T follicular helper cell (primary cell): ENCODE measurements at regions not wholly inside any gene's neighbourhood (a gene's known extent, or its start where the extent isn't known, plus 50 kb on each side); places are given as distances from the start of the nearest gene placed in this dataset.
"Not testable (repeated sequence)": the region's sequence is repeated elsewhere in the genome, so short reads cannot be mapped to it uniquely, and the experiment has no call there.

ENCODE experiments used
- DNase-seq: peaks from one replicate; pipeline ENCODE4 v3.0.0-alpha.2; 2020; ENCODE audit warnings: low read depth

- DNase-seq, result no peak
Observed at GRCh38 chr6:113662093-113662665, 195.0 kb upstream of the MARCKS start.

- DNase-seq, result no peak
Observed at GRCh38 chr6:113662688-113663333, 194.3 kb upstream of the MARCKS start.

- DNase-seq, result no peak
Observed at GRCh38 chr6:113664909-113665308, 192.2 kb upstream of the MARCKS start.

GRCh38 chr6:113668641-113669408 is 188.3 kb upstream of the MARCKS start:
- DNase-seq, result no peak

- no peak for DNase-seq
Observed at GRCh38 chr6:113669606-113670005, 187.5 kb upstream of the MARCKS start.

- no peak for DNase-seq
Observed at GRCh38 chr6:113671421-113671820, 185.7 kb upstream of the MARCKS start.

GRCh38 chr6:113672491-113673149 is 184.5 kb upstream of the MARCKS start:
- DNase-seq, result no peak

GRCh38 chr6:113674075-113674474 is 183.1 kb upstream of the MARCKS start:
- no peak for DNase-seq

- DNase-seq, result no peak
Observed at GRCh38 chr6:113676057-113676456, 181.1 kb upstream of the MARCKS start.

GRCh38 chr6:113676968-113677367 is 180.2 kb upstream of the MARCKS start:
- no peak for DNase-seq

- no peak for DNase-seq
Observed at GRCh38 chr6:113679051-113679450, 178.1 kb upstream of the MARCKS start.

GRCh38 chr6:113680301-113680700 is 176.8 kb upstream of the MARCKS start:
- no peak for DNase-seq

GRCh38 chr6:113683968-113684367 is 173.2 kb upstream of the MARCKS start:
- DNase-seq, result no peak

GRCh38 chr6:113684382-113684901 is 172.7 kb upstream of the MARCKS start:
- no peak for DNase-seq

GRCh38 chr6:113686049-113686448 is 171.1 kb upstream of the MARCKS start:
- no peak for DNase-seq

- not testable (repeated sequence) for DNase-seq
Observed at GRCh38 chr6:113689620-113690019, 167.5 kb upstream of the MARCKS start.

GRCh38 chr6:113690281-113691259 is 166.6 kb upstream of the MARCKS start:
- DNase-seq, result no peak

- DNase-seq, result no peak
Observed at GRCh38 chr6:113691260-113691656, 165.9 kb upstream of the MARCKS start.

GRCh38 chr6:113693851-113694250 is 163.3 kb upstream of the MARCKS start:
- DNase-seq, result no peak

- DNase-seq, result no peak
Observed at GRCh38 chr6:113694278-113695077, 162.7 kb upstream of the MARCKS start.
